ENCODE measurements at regions not wholly inside any gene's neighbourhood (a gene's known extent, or its start where the extent isn't known, plus 50 kb on each side); places are given as distances from the start of the nearest gene placed in this dataset.
A peak's percentile ranks its signal among the peaks of the same experiment; 100 is the strongest.

DNA sequence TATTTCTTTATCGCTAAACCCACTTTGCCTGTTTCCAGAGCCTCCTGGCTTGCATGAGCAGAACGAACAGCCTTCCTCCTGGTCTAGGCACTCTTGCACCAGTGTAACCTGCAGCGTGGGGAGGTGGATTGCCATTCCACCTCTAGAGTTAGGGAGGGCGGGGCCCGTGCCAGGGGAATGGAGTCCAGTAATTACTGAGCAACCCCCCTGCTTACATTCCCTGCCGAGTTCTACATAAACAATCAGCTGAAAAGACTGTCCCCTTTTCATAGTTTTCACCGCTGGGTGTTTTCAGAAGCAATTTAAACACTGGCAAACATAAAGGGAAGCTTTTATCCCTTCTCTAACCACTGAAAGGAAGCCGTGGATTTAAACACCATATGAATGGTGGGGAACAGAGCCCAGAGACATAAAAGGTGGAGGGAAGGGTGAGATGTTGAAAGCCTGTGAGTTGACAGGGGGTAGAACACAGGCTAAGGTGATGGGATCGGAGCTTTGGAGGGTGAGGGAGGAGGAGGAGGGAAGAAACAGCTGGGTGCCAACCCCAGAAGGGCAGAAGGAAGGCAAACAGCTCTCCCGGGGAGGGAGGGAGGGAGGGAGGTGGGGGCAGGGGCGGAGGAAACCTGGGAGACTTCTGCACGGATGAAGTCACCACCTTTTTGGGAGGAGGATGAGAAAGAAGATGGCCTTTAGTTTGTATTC lies 68.0 kb upstream of the WDR26 start:
- peaks cover 38% of the 10 kb centered on the region for H3K4me1 Mint-ChIP-seq (ENCODE audit: low read depth)

DNA sequence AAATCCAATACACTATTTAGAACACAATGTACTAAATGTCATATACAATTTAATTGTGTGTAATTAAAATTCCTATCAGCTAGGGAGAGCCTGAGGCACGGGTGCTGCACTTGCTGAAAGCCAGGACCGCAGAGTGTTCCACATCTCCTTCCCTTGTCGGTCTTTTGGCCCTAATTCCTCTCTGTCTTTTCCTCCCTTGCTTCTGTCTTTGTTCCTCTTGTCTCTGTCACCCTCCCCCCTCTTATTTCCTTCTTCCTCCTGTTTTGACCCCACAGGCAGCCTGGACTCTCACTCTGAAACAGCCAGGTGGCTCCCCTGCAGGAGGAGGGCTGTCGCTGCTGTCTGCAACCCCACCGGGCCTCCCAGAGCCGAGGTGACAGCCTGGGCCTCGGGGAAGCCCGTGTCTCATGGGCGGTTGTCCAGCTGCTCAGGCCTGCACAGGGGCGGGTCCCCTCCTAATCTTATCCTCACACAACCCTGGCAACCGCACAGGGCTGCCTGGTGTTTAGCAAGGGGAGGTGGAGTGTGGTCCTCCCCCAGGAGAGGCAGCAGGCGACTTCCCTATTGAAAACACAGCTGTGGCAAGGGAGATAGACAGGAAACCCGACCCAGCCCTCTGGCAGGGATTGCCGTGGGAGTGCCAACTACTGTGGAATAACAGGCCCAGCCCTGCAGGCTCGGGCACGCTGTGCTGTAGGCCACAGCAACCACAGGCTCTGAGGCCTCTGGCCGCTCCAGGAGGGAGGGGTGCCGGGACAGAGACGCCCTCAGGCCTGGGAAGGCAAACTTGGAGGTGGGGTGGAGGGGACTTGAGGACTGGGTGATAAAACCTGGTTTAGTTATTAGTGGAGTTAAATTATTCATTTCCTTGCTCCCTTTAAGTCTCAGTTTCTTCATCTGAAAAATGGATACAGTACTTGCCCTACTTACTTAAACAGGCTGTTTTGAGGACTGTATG lies 68.8 kb upstream of the WDR26 start:
- H3K27ac Mint-ChIP-seq: no peak overlapping the region
- Histone ChIP-seq H3K9me3 (ENCODE audit: control insufficient read depth in 1 of 2, insufficient read depth in 1 of 2, low read length in 2 of 2) (no peaks in the 10 kb centered on the region), H3K27me3 (ENCODE audit: control insufficient read depth in 1 of 2, insufficient read depth in 2 of 2, low read length in 2 of 2) (no peaks in the 10 kb centered on the region), H3K4me3 (ENCODE audit: low read length) (no peak overlapping the region), H3K27ac (ENCODE audit: low read depth in 1 of 2, low read length in 2 of 2) (no peak overlapping the region), H3K4me1 (ENCODE audit: insufficient read depth, low read length) (peaks cover 12% of the 10 kb centered on the region), H3K36me3 (ENCODE audit: insufficient read depth, low read length) (no peaks in the 10 kb centered on the region)
- H3K27me3 Mint-ChIP-seq: no peaks in the 10 kb centered on the region
- H3K36me3 Mint-ChIP-seq (ENCODE audit: low read depth): no peaks in the 10 kb centered on the region
- peak in 3 of 14 experiments; percentile 4 to 40 (median 32) for DNase-seq
- H3K9me3 Mint-ChIP-seq: no peaks in the 10 kb centered on the region
- ChIA-PET POLR2A (no interaction called here), CTCF (no interaction called here)
- peak; percentile 14 for ATAC-seq (ENCODE audit: poor library complexity)
- H3K4me1 Mint-ChIP-seq (ENCODE audit: low read depth): peaks cover 30% of the 10 kb centered on the region
- TF ChIP-seq, protein P1, sequence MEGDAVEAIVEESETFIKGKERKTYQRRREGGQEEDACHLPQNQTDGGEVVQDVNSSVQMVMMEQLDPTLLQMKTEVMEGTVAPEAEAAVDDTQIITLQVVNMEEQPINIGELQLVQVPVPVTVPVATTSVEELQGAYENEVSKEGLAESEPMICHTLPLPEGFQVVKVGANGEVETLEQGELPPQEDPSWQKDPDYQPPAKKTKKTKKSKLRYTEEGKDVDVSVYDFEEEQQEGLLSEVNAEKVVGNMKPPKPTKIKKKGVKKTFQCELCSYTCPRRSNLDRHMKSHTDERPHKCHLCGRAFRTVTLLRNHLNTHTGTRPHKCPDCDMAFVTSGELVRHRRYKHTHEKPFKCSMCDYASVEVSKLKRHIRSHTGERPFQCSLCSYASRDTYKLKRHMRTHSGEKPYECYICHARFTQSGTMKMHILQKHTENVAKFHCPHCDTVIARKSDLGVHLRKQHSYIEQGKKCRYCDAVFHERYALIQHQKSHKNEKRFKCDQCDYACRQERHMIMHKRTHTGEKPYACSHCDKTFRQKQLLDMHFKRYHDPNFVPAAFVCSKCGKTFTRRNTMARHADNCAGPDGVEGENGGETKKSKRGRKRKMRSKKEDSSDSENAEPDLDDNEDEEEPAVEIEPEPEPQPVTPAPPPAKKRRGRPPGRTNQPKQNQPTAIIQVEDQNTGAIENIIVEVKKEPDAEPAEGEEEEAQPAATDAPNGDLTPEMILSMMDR (IDR thresholded peaks at IDR 0.05): no peak
- H3K4me3 Mint-ChIP-seq: no peak overlapping the region
- intact Hi-C loops (cut with DNase I, micrococcal nuclease): no loop called here

More for the DNA sequence above, 68.0 kb upstream of the WDR26 start:
- H3K9me3 Mint-ChIP-seq: no peaks in the 10 kb centered on the region
- TF ChIP-seq, protein P1 (IDR thresholded peaks at IDR 0.05): no peak
- no peaks in the 10 kb centered on the region for H3K27me3 Mint-ChIP-seq
- H3K4me3 Mint-ChIP-seq: no peak overlapping the region
- Histone ChIP-seq H3K36me3 (ENCODE audit: insufficient read depth, low read length) (no peaks in the 10 kb centered on the region), H3K27ac (ENCODE audit: low read depth in 1 of 2, low read length in 2 of 2) (no peak overlapping the region), H3K9me3 (ENCODE audit: control insufficient read depth in 1 of 2, insufficient read depth in 1 of 2, low read length in 2 of 2) (no peaks in the 10 kb centered on the region), H3K4me3 (ENCODE audit: low read length) (no peak overlapping the region), H3K27me3 (ENCODE audit: control insufficient read depth in 1 of 2, insufficient read depth in 2 of 2, low read length in 2 of 2) (no peaks in the 10 kb centered on the region), H3K4me1 (ENCODE audit: insufficient read depth, low read length) (peaks cover 19% of the 10 kb centered on the region)
- POLR2A ChIA-PET: no interaction called here
- H3K27ac Mint-ChIP-seq: no peak overlapping the region
- ATAC-seq (ENCODE audit: poor library complexity) (no peak), DNase-seq (no peak)
- intact Hi-C loops (cut with DNase I, micrococcal nuclease): no loop called here
- CTCF ChIA-PET: no interaction called here
- H3K36me3 Mint-ChIP-seq (ENCODE audit: low read depth): no peaks in the 10 kb centered on the region

DNA sequence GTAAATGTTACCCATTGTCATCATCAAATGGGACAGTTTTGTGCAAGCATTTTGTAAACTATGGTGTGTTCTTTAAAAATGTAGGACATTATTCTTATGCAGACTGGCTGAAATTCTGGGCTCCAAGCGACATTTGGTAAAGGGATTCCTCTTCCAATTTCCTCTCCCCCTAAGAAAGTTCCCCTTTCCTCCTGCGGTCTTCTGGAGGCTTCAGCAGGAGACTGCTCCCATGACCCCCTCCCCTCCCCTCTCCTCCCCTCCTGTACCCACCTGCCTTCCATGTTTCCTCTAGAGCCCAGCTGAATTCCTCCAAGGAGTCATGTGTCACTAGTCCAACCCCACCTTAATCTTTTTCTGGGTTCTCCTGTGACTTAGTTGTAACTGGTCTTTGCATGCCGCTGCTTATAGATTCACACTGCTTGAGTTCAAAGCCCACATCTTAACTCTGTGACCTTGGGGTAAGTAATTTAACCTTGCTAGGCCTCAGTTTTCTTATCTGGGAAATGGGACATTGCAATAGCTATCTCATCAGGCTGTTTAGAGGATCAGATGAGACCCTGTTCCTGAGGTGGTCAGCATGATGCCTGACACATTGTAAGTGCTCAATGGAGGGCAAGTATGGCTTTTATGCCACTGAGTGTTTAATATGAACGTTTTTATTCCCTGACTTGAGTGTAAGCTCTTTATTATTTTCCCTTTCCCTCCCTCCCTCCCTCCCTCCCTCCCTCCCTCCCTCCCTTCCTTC lies 69.9 kb upstream of the WDR26 start:
- TF ChIP-seq, protein P1 (IDR thresholded peaks at IDR 0.05): no peak
- Mint-ChIP-seq H3K4me1 (ENCODE audit: low read depth) (peaks cover 22% of the 10 kb centered on the region), H3K27me3 (no peaks in the 10 kb centered on the region), H3K4me3 (no peak overlapping the region), H3K27ac (no peak overlapping the region), H3K9me3 (no peaks in the 10 kb centered on the region), H3K36me3 (ENCODE audit: low read depth) (no peaks in the 10 kb centered on the region)
- no peak overlapping the region for H3K4me3 ChIP-seq (ENCODE audit: low read length)
- H3K4me1 ChIP-seq (ENCODE audit: insufficient read depth, low read length): peaks cover 7% of the 10 kb centered on the region
- ATAC-seq (ENCODE audit: poor library complexity) (no peak), DNase-seq (no peak)
- no peak overlapping the region for H3K27ac ChIP-seq (ENCODE audit: low read depth in 1 of 2, low read length in 2 of 2)
- no peaks in the 10 kb centered on the region for H3K36me3 ChIP-seq (ENCODE audit: insufficient read depth, low read length)
- POLR2A ChIA-PET: no interaction called here
- intact Hi-C loops (cut with DNase I, micrococcal nuclease): no loop called here
- CTCF ChIA-PET: no interaction called here
- no peaks in the 10 kb centered on the region for H3K9me3 ChIP-seq (ENCODE audit: control insufficient read depth in 1 of 2, insufficient read depth in 1 of 2, low read length in 2 of 2)
- no peaks in the 10 kb centered on the region for H3K27me3 ChIP-seq (ENCODE audit: control insufficient read depth in 1 of 2, insufficient read depth in 2 of 2, low read length in 2 of 2)
